HFFc6 (cell line): ENCODE measurements at regions not wholly inside any gene's neighbourhood (a gene's known extent, or its start where the extent isn't known, plus 50 kb on each side); places are given as distances from the start of the nearest gene placed in this dataset.

Source experiments
- DNase-seq: peaks from one replicate; pipeline ENCODE4 v3.0.0-alpha.2; 2018
- H3K27ac Mint-ChIP-seq: 2 replicates; pipeline ENCODE4 v1.8.0; 2020; ENCODE audit warnings: mild to moderate bottlenecking, mixed read lengths
- H3K27me3 Mint-ChIP-seq: 2 replicates; pipeline ENCODE4 v1.8.0; 2021; ENCODE audit warnings: mild to moderate bottlenecking, moderate library complexity, mixed read lengths; ENCODE audit not compliant: insufficient read depth
- H3K36me3 Mint-ChIP-seq: 2 replicates; pipeline ENCODE4 v1.8.0; 2021; ENCODE audit warnings: low read depth, mixed read lengths
- H3K4me1 Mint-ChIP-seq: 2 replicates; pipeline ENCODE4 v1.8.0; 2020; ENCODE audit warnings: low read depth, mixed read lengths
- H3K4me3 Mint-ChIP-seq: 2 replicates; pipeline ENCODE4 v1.8.0; 2020; ENCODE audit warnings: mild to moderate bottlenecking, moderate library complexity, mixed read lengths
- H3K9me3 Mint-ChIP-seq: 2 replicates; pipeline ENCODE4 v1.8.0; 2020; ENCODE audit warnings: mild to moderate bottlenecking, mixed read lengths
- TF ChIP-seq, protein P1 (sequence below): fragments of 200-600 bp; sonication (generic); IDR thresholded peaks from 2 replicates; pipeline ENCODE4 v1.5.0; 2021; ENCODE audit warnings: antibody characterized with exemption, mild to moderate bottlenecking

GRCh38 chr3:69539134-69539533 is 153.2 kb upstream of the FRMD4B start:
- no peak overlapping the region for H3K27ac Mint-ChIP-seq
- no peak overlapping the region for H3K4me3 Mint-ChIP-seq
- TF ChIP-seq, protein P1, sequence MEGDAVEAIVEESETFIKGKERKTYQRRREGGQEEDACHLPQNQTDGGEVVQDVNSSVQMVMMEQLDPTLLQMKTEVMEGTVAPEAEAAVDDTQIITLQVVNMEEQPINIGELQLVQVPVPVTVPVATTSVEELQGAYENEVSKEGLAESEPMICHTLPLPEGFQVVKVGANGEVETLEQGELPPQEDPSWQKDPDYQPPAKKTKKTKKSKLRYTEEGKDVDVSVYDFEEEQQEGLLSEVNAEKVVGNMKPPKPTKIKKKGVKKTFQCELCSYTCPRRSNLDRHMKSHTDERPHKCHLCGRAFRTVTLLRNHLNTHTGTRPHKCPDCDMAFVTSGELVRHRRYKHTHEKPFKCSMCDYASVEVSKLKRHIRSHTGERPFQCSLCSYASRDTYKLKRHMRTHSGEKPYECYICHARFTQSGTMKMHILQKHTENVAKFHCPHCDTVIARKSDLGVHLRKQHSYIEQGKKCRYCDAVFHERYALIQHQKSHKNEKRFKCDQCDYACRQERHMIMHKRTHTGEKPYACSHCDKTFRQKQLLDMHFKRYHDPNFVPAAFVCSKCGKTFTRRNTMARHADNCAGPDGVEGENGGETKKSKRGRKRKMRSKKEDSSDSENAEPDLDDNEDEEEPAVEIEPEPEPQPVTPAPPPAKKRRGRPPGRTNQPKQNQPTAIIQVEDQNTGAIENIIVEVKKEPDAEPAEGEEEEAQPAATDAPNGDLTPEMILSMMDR, result no peak
- no peaks in the 10 kb centered on the region for H3K9me3 Mint-ChIP-seq
- no peaks in the 10 kb centered on the region for H3K4me1 Mint-ChIP-seq
- H3K27me3 Mint-ChIP-seq, result peaks cover 22% of the 10 kb centered on the region
- no peak for DNase-seq
- H3K36me3 Mint-ChIP-seq, result no peaks in the 10 kb centered on the region

DNA sequence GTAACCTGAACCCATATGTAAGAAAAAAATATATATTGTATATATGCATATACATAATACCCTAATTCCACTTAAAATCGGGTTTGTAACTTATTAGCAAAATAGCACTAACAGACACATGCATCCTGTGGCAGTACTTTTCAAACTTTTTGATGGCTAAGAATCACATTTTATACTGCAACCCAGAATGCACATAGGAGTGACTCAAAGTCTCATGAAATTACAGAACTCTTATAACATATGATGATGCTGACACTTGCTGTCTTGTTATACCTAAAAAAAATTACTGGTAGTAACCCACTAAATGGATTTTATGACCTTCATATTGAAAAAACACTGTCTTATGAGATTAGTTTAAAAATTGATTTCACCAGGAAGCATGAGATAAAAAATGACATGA is 152.4 kb upstream of the FRMD4B start:
- peaks cover 24% of the 10 kb centered on the region for H3K27me3 Mint-ChIP-seq
- H3K36me3 Mint-ChIP-seq, result no peaks in the 10 kb centered on the region
- no peaks in the 10 kb centered on the region for H3K9me3 Mint-ChIP-seq
- TF ChIP-seq, protein P1, result no peak
- H3K4me3 Mint-ChIP-seq, result no peak overlapping the region
- no peaks in the 10 kb centered on the region for H3K4me1 Mint-ChIP-seq
- H3K27ac Mint-ChIP-seq, result no peak overlapping the region
- no peak for DNase-seq

- Mint-ChIP-seq H3K36me3 (no peaks in the 10 kb centered on the region), H3K9me3 (no peaks in the 10 kb centered on the region), H3K27ac (no peak overlapping the region), H3K4me1 (no peaks in the 10 kb centered on the region), H3K4me3 (no peak overlapping the region), H3K27me3 (peaks cover 18% of the 10 kb centered on the region; the same call in 1 of the 2 replicates)
- no peak for DNase-seq
- TF ChIP-seq, protein P1, result no peak
Measured at GRCh38 chr3:69536306-69537020, 150.6 kb upstream of the FRMD4B start.

- DNase-seq, result no peak
- no peak overlapping the region for H3K27ac Mint-ChIP-seq
- peaks cover 18% of the 10 kb centered on the region; the same call in 1 of the 2 replicates for H3K27me3 Mint-ChIP-seq
- H3K4me3 Mint-ChIP-seq, result no peak overlapping the region
- H3K36me3 Mint-ChIP-seq, result no peaks in the 10 kb centered on the region
- H3K4me1 Mint-ChIP-seq, result no peaks in the 10 kb centered on the region
- TF ChIP-seq, protein P1, result no peak
- no peaks in the 10 kb centered on the region for H3K9me3 Mint-ChIP-seq
Measured at GRCh38 chr3:69535613-69536012, 149.7 kb upstream of the FRMD4B start.

DNA sequence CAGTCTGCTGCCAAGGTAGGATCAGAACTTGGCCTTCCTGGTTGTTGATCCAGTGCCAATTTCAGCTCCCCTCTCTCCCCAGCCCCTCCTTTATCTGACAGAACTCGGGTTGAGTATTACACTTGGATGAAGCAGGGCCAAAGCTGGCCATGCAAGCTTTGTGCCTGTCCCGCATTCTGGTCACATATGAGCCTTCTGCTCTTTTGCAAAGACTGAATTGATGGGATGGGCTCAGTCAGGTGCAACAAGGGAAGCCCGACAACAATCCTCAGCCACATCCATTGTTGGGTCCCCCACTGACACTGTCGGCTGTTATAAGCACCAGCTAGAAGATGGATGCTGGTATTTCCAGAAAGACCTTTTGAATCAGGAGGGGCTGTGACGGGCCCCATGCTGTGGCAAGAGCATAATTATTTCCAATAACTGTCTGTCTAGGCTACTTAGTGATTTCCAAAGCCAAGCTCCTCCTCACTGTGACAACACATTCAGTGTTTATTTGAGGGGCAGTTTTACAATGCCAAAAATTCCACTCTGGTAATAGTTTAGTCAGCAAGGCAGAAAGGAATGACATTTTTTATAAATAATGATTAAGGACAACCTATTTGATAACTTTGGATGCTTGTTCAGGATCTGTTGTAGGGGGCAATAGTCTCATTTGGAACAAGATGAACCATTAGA is 146.8 kb upstream of the FRMD4B start:
- Mint-ChIP-seq H3K9me3 (no peaks in the 10 kb centered on the region), H3K27ac (no peak overlapping the region), H3K4me1 (no peaks in the 10 kb centered on the region), H3K27me3 (peaks cover 16% of the 10 kb centered on the region; the same call in 1 of the 2 replicates), H3K4me3 (no peak overlapping the region), H3K36me3 (no peaks in the 10 kb centered on the region)
- no peak for DNase-seq
- TF ChIP-seq, protein P1, result no peak
